ENCODE measurements at regions not wholly inside any gene's neighbourhood (a gene's known extent, or its start where the extent isn't known, plus 50 kb on each side); places are given as distances from the start of the nearest gene placed in this dataset.
A peak's percentile ranks its signal among the peaks of the same experiment; 100 is the strongest.

DNA sequence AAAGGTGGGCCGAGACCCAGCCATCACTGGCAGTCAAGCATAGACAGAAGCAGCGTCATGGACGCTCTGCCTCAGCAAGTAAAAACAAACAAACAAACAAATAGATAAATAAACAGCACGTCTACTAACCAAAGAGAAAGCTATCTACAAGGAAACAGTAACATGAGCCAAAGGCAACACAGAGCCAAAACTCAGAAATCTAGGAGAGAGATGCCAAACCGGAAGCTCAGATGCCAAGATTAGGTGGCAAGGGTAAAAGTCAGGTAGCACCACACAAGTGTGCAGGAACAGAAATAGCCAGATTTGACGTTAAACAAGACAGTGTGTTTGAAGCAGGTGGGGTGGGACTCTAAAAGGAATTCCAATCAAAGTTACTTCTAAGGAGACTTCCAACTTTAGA lies 448.3 kb upstream of the NFIA start:
- H3K4me1 ChIP-seq (ENCODE audit: control insufficient read depth, extremely low read depth, insufficient read depth, low read length): no peaks in the 10 kb centered on the region
- H4K20me1 ChIP-seq (ENCODE audit: control insufficient read depth, extremely low read depth, insufficient read depth, low read length): no peaks in the 10 kb centered on the region
- no peaks in the 10 kb centered on the region for H3K36me3 ChIP-seq (ENCODE audit: control insufficient read depth, insufficient read depth, low read length)
- no peak overlapping the region for H3K27ac ChIP-seq (ENCODE audit: insufficient read depth, low read length)
- no peaks in the 10 kb centered on the region for H3K27me3 ChIP-seq (ENCODE audit: control insufficient read depth, insufficient read depth, low read length)
- H3K79me2 ChIP-seq (ENCODE audit: control insufficient read depth, insufficient read depth, low read length): no peaks in the 10 kb centered on the region
- TF ChIP-seq EZH2 (IDR thresholded peaks at IDR 0.05; ENCODE audit: low read length, missing control alignments): no peak
- TF ChIP-seq, protein P1, sequence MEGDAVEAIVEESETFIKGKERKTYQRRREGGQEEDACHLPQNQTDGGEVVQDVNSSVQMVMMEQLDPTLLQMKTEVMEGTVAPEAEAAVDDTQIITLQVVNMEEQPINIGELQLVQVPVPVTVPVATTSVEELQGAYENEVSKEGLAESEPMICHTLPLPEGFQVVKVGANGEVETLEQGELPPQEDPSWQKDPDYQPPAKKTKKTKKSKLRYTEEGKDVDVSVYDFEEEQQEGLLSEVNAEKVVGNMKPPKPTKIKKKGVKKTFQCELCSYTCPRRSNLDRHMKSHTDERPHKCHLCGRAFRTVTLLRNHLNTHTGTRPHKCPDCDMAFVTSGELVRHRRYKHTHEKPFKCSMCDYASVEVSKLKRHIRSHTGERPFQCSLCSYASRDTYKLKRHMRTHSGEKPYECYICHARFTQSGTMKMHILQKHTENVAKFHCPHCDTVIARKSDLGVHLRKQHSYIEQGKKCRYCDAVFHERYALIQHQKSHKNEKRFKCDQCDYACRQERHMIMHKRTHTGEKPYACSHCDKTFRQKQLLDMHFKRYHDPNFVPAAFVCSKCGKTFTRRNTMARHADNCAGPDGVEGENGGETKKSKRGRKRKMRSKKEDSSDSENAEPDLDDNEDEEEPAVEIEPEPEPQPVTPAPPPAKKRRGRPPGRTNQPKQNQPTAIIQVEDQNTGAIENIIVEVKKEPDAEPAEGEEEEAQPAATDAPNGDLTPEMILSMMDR (conservative IDR thresholded peaks at IDR 0.05 in 1 of 2, IDR thresholded peaks at IDR 0.05 in 1 of 2; ENCODE audit: low read depth in 1 of 2, low read length in 2 of 2): no peak
- no peak overlapping the region for H2AFZ ChIP-seq (ENCODE audit: low read length)
- H3K4me3 ChIP-seq (replicated peaks in 1 of 4; ENCODE audit: control extremely low read depth in 1 of 4, insufficient read depth in 1 of 4, low read depth in 3 of 4, low read length in 4 of 4): no peak overlapping the region
- no peak overlapping the region for H3K9ac ChIP-seq (ENCODE audit: insufficient read depth, low read length)
- DNase-seq (ENCODE audit: low read depth in 2 of 2): no peak
- no peaks in the 10 kb centered on the region for H3K9me3 ChIP-seq (ENCODE audit: control insufficient read depth, insufficient read depth, low read depth, low read length)
- no peak overlapping the region for H3K4me2 ChIP-seq (ENCODE audit: extremely low read depth, insufficient read depth, low read length)

DNA sequence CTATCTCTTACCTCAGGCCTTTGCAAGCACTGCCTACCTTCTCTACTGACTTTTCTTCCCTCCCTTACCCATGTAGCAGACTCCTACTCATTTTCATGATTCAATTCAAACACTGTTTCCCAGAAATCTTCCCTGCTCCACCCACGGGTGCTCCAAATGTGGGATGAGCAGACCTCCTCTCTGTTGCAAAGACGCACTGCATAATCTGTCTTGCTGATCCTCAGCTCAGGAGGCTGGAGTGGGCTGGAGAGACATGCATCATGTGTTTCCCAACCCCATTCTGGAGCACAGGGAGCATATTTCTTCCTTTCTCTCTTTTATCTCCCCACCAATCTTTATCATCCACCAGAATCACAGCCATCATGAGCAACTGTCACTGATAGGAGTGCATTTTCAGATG lies 459.9 kb upstream of the NFIA start:
- Histone ChIP-seq H2AFZ (ENCODE audit: low read length) (no peak overlapping the region), H3K4me2 (ENCODE audit: extremely low read depth, insufficient read depth, low read length) (no peak overlapping the region)
- no peak for TF ChIP-seq EZH2 (IDR thresholded peaks at IDR 0.05; ENCODE audit: low read length, missing control alignments)
- TF ChIP-seq, protein P1 (conservative IDR thresholded peaks at IDR 0.05 in 1 of 2, IDR thresholded peaks at IDR 0.05 in 1 of 2; ENCODE audit: low read depth in 1 of 2, low read length in 2 of 2): no peak

DNA sequence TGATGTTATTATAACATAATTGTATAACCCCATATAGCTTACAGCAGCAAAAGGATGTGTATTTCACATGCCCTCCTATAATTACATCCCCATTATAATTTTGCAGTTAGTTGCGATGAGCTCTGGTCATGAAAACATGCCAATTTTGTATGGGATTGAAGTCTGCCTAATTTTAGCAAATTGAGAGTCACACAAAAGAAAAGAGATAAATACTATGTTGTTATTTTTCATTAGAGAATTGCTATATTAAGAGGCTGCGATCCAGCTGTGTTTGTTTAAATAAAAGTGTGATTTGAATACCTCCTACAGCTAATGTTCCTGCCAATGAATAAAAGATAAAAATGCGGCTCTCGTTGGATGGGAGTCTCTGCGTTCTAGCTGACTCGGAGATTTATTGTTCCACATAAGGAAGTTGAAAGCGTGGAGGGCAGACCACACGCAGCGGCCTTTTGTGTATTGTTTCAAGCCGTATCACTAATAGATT lies 461.0 kb upstream of the NFIA start:
- no peak overlapping the region for H2AFZ ChIP-seq (ENCODE audit: low read length)
- DNase-seq (ENCODE audit: low read depth in 2 of 2): peak; percentile 33 to 56
- H3K9me3 ChIP-seq (ENCODE audit: control insufficient read depth, insufficient read depth, low read depth, low read length): no peaks in the 10 kb centered on the region
- no peak overlapping the region for H3K4me3 ChIP-seq (replicated peaks in 1 of 4; ENCODE audit: control extremely low read depth in 1 of 4, insufficient read depth in 1 of 4, low read depth in 3 of 4, low read length in 4 of 4)
- no peaks in the 10 kb centered on the region for H3K27me3 ChIP-seq (ENCODE audit: control insufficient read depth, insufficient read depth, low read length)
- no peaks in the 10 kb centered on the region for H4K20me1 ChIP-seq (ENCODE audit: control insufficient read depth, extremely low read depth, insufficient read depth, low read length)
- TF ChIP-seq, protein P1 (conservative IDR thresholded peaks at IDR 0.05 in 1 of 2, IDR thresholded peaks at IDR 0.05 in 1 of 2; ENCODE audit: low read depth in 1 of 2, low read length in 2 of 2): no peak
- TF ChIP-seq EZH2 (IDR thresholded peaks at IDR 0.05; ENCODE audit: low read length, missing control alignments): no peak
- H3K27ac ChIP-seq (ENCODE audit: insufficient read depth, low read length): no peak overlapping the region
- H3K79me2 ChIP-seq (ENCODE audit: control insufficient read depth, insufficient read depth, low read length): no peaks in the 10 kb centered on the region
- no peak overlapping the region for H3K4me2 ChIP-seq (ENCODE audit: extremely low read depth, insufficient read depth, low read length)
- no peak overlapping the region for H3K9ac ChIP-seq (ENCODE audit: insufficient read depth, low read length)
- no peaks in the 10 kb centered on the region for H3K4me1 ChIP-seq (ENCODE audit: control insufficient read depth, extremely low read depth, insufficient read depth, low read length)
- no peaks in the 10 kb centered on the region for H3K36me3 ChIP-seq (ENCODE audit: control insufficient read depth, insufficient read depth, low read length)

More for the DNA sequence above, 459.9 kb upstream of the NFIA start:
- DNase-seq (ENCODE audit: low read depth in 2 of 2): peak in 1 of 2 donors; percentile 25
- Histone ChIP-seq H3K79me2 (ENCODE audit: control insufficient read depth, insufficient read depth, low read length) (no peaks in the 10 kb centered on the region), H3K27me3 (ENCODE audit: control insufficient read depth, insufficient read depth, low read length) (no peaks in the 10 kb centered on the region), H3K4me1 (ENCODE audit: control insufficient read depth, extremely low read depth, insufficient read depth, low read length) (no peaks in the 10 kb centered on the region), H3K9ac (ENCODE audit: insufficient read depth, low read length) (no peak overlapping the region), H4K20me1 (ENCODE audit: control insufficient read depth, extremely low read depth, insufficient read depth, low read length) (no peaks in the 10 kb centered on the region), H3K9me3 (ENCODE audit: control insufficient read depth, insufficient read depth, low read depth, low read length) (no peaks in the 10 kb centered on the region), H3K27ac (ENCODE audit: insufficient read depth, low read length) (no peak overlapping the region), H3K4me3 (replicated peaks in 1 of 4; ENCODE audit: control extremely low read depth in 1 of 4, insufficient read depth in 1 of 4, low read depth in 3 of 4, low read length in 4 of 4) (no peak overlapping the region), H3K36me3 (ENCODE audit: control insufficient read depth, insufficient read depth, low read length) (no peaks in the 10 kb centered on the region)

Measured in fibroblast of lung (primary cell).